OCI-LY1 (cell line): ENCODE measurements at regions not wholly inside any gene's neighbourhood (a gene's known extent, or its start where the extent isn't known, plus 50 kb on each side); places are given as distances from the start of the nearest gene placed in this dataset.

ENCODE experiments used
- CTCF ChIP-seq: fragments of 200-600 bp; sonication (generic), shearing (Covaris generic); IDR thresholded peaks from 2 replicates; pipeline ENCODE4 v1.5.1; 2017; ENCODE audit warnings: mild to moderate bottlenecking, antibody characterized with exemption, low read length, moderate library complexity, mixed read lengths
- EZH2 ChIP-seq: fragments of 200-600 bp; sonication (generic), shearing (Covaris generic); IDR thresholded peaks from 2 replicates; pipeline ENCODE4 v1.8.0; 2017; ENCODE audit warnings: borderline replicate concordance, mixed run types, mild to moderate bottlenecking, antibody characterized with exemption, low read length, moderate library complexity, mixed read lengths

- TF ChIP-seq CTCF, result no peak
- TF ChIP-seq EZH2, result no peak
Measured at GRCh38 chr6:97901531-97901930, 618.5 kb upstream of the MMS22L start.
